GM23338 (cell line): ENCODE measurements at regions not wholly inside any gene's neighbourhood (a gene's known extent, or its start where the extent isn't known, plus 50 kb on each side); places are given as distances from the start of the nearest gene placed in this dataset.
"Not testable (repeated sequence)": the region's sequence is repeated elsewhere in the genome, so short reads cannot be mapped to it uniquely, and the experiment has no call there.

ENCODE experiments used
- ATAC-seq: fragments of 200-7000 bp; cut with Tn5 transposase; 3 replicates; pipeline ENCODE4 v1.9.1; 2020
- DNase-seq: peaks from one replicate; pipeline ENCODE4 v3.0.0-alpha.2; 2015; ENCODE audit warnings: low spot score
- H2AFZ ChIP-seq: fragments of 200-600 bp; sonication (generic); 2 replicates; pipeline ENCODE4 v1.8.0; 2016; ENCODE audit warnings: antibody characterized with exemption, mild to moderate bottlenecking, moderate library complexity
- H3F3A ChIP-seq: fragments of 200-600 bp; sonication (generic); replicated peaks from 2 replicates; pipeline ENCODE4 v1.8.0; 2017; ENCODE audit warnings: antibody characterized with exemption, mixed run types, low read depth
- H3K27ac ChIP-seq: fragments of 200-600 bp; sonication (generic); 2 replicates; pipeline ENCODE4 v1.6.1; 2016; ENCODE audit warnings: low read depth
- H3K27me3 ChIP-seq: fragments of 200-600 bp; sonication (generic); 2 replicates; pipeline ENCODE4 v1.8.0; 2016; ENCODE audit warnings: mild to moderate bottlenecking, mixed run types, moderate library complexity; ENCODE audit not compliant: insufficient read depth
- H3K36me3 ChIP-seq: fragments of 200-600 bp; sonication (generic); 2 replicates; pipeline ENCODE4 v1.8.0; 2016; ENCODE audit warnings: mild to moderate bottlenecking; ENCODE audit not compliant: insufficient read depth
- H3K4me1 ChIP-seq: fragments of 200-600 bp; sonication (generic); 2 replicates; pipeline ENCODE4 v1.8.0; 2016; ENCODE audit warnings: mild to moderate bottlenecking, moderate library complexity; ENCODE audit not compliant: insufficient read depth
- H3K4me2 ChIP-seq: fragments of 200-600 bp; sonication (generic); 2 replicates; pipeline ENCODE4 v1.7.1; 2017; ENCODE audit warnings: mixed run types
- H3K4me3 ChIP-seq: fragments of 200-600 bp; sonication (generic); 2 replicates; pipeline ENCODE4 v1.6.1; 2016; ENCODE audit warnings: mixed run types
- H3K79me2 ChIP-seq: fragments of 200-600 bp; sonication (generic); replicated peaks from 2 replicates; pipeline ENCODE4 v1.8.0; 2017; ENCODE audit warnings: mild to moderate bottlenecking; ENCODE audit not compliant: insufficient read depth
- H3K9me2 ChIP-seq: fragments of 200-600 bp; sonication (generic); 2 replicates; pipeline ENCODE4 v1.8.0; 2017; ENCODE audit not compliant: insufficient read depth
- H4K20me1 ChIP-seq: fragments of 200-600 bp; sonication (generic); replicated peaks from 2 replicates; pipeline ENCODE4 v1.8.0; 2017; ENCODE audit warnings: mild to moderate bottlenecking; ENCODE audit not compliant: insufficient read depth
- H3K27ac Mint-ChIP-seq: 2 replicates; pipeline ENCODE4 v1.8.0; 2020; ENCODE audit warnings: inconsistent platforms, mild to moderate bottlenecking, moderate library complexity, mixed read lengths
- H3K27me3 Mint-ChIP-seq: 3 replicates; pipeline ENCODE4 v1.8.0; 2022; ENCODE audit warnings: low read depth, mild to moderate bottlenecking, moderate library complexity, mixed read lengths, inconsistent platforms; ENCODE audit not compliant: insufficient read depth, poor library complexity
- H3K36me3 Mint-ChIP-seq: 3 replicates; pipeline ENCODE4 v1.8.0; 2021; ENCODE audit warnings: low read depth, mild to moderate bottlenecking, inconsistent platforms, moderate library complexity, mixed read lengths
- H3K4me1 Mint-ChIP-seq: 3 replicates; pipeline ENCODE4 v1.8.0; 2020; ENCODE audit warnings: mild to moderate bottlenecking, inconsistent platforms, mixed read lengths
- H3K4me3 Mint-ChIP-seq: 3 replicates; pipeline ENCODE4 v1.8.0; 2021; ENCODE audit warnings: moderate library complexity, mild to moderate bottlenecking, inconsistent platforms, mixed read lengths
- H3K9me3 Mint-ChIP-seq: 3 replicates; pipeline ENCODE4 v1.8.0; 2020; ENCODE audit warnings: moderate library complexity, mild to moderate bottlenecking, inconsistent platforms, mixed read lengths
- CREB1 ChIP-seq: fragments of 250-450 bp; sonication (Bioruptor Pico); IDR thresholded peaks from 2 replicates; pipeline ENCODE4 v1.5.0; 2020; ENCODE audit warnings: low read depth, mild to moderate bottlenecking, moderate library complexity
- CTCF ChIP-seq, 2 experiments: fragments of 200-600 bp in 1 of 2; sonication (generic) in 1 of 2; conservative IDR thresholded peaks; 2 replicates each; pipeline versions ENCODE4 v1.5.1 to v1.6.1; 2016 to 2017; ENCODE audit warnings: antibody characterized with exemption in 2 of 2, low read depth in 2 of 2, mild to moderate bottlenecking in 2 of 2, moderate library complexity in 1 of 2
- ETS1 ChIP-seq: IDR thresholded peaks from 2 replicates; pipeline ENCODE4 v1.6.1; 2016; ENCODE audit warnings: antibody characterized with exemption
- EZH2 ChIP-seq: fragments of 200-600 bp; sonication (generic); IDR thresholded peaks from one replicate; pipeline ENCODE4 v1.8.0; 2017; ENCODE audit warnings: antibody characterized with exemption, mild to moderate bottlenecking, low read depth; ENCODE audit not compliant: unreplicated experiment
- JUNB ChIP-seq: IDR thresholded peaks from one replicate; pipeline ENCODE4 v1.6.1; 2016; ENCODE audit warnings: antibody characterized with exemption; ENCODE audit not compliant: unreplicated experiment
- REST ChIP-seq: IDR thresholded peaks from one replicate; pipeline ENCODE4 v1.6.1; 2018; ENCODE audit warnings: antibody characterized with exemption; ENCODE audit not compliant: unreplicated experiment
- ZNF331 ChIP-seq: fragments of 250-450 bp; sonication (Bioruptor Pico); IDR thresholded peaks from 2 replicates; pipeline ENCODE4 v1.5.0; 2020; ENCODE audit warnings: low read depth, mild to moderate bottlenecking, moderate library complexity

- no peak for TF ChIP-seq REST
- TF ChIP-seq CREB1 = no peak
- TF ChIP-seq EZH2 = no peak
- no peak for TF ChIP-seq ZNF331 (CRISPR knock-in tag)
- TF ChIP-seq CTCF (conservative IDR thresholded peaks at IDR 0.05; ENCODE audit: low read depth in 2 of 2) = no peak
- TF ChIP-seq JUNB = no peak
These were observed 64.4 kb upstream of the CFAP126 start (continued) for GRCh38 chr1:161432091-161432490.

GRCh38 chr1:161427733-161428516 lies 60.2 kb upstream of the CFAP126 start:
- Histone ChIP-seq H4K20me1 (no peaks in the 10 kb centered on the region), H3K27ac (peak overlapping the region; percentile 52; the same call in 1 of the 2 replicates), H3K4me3 (peak overlapping the region; percentile 63), H3K9me2 (no peaks in the 10 kb centered on the region), H3F3A (no peaks in the 10 kb centered on the region), H3K79me2 (no peaks in the 10 kb centered on the region), H2AFZ (peak overlapping the region; percentile 67; the same call in 1 of the 2 replicates), H3K27me3 (peaks cover 18% of the 10 kb centered on the region), H3K36me3 (no peaks in the 10 kb centered on the region), H3K4me1 (no peaks in the 10 kb centered on the region; the same call in 1 of the 2 replicates), H3K4me2 (peak overlapping the region; percentile 80)
- peak overlapping the region; percentile 92 for H3K4me3 Mint-ChIP-seq
- DNase-seq = peak; percentile 73
- TF ChIP-seq ETS1 (0 out of 2 replicates have a peak, but pooled peaks have one; percentile 41), CREB1 (peak; percentile 51), EZH2 (no peak)
- peaks cover 4% of the 10 kb centered on the region; the same call in 2 of the 3 replicates for H3K9me3 Mint-ChIP-seq
- peaks cover 3% of the 10 kb centered on the region; the same call in 2 of the 3 replicates for H3K4me1 Mint-ChIP-seq
- H3K27me3 Mint-ChIP-seq = peaks cover 16% of the 10 kb centered on the region
- peak overlapping the region; percentile 93 for H3K27ac Mint-ChIP-seq
- H3K36me3 Mint-ChIP-seq = no peaks in the 10 kb centered on the region
- peak; percentile 88 for ATAC-seq

- not testable (repeated sequence) for H3K4me1 ChIP-seq, H3K27me3 ChIP-seq, H3F3A ChIP-seq, H4K20me1 ChIP-seq, ATAC-seq, H3K9me3 Mint-ChIP-seq, H3K9me2 ChIP-seq, H3K79me2 ChIP-seq, H3K27ac Mint-ChIP-seq, DNase-seq, H3K4me2 ChIP-seq, H3K27ac ChIP-seq, H3K4me1 Mint-ChIP-seq, H3K36me3 Mint-ChIP-seq, H2AFZ ChIP-seq, H3K36me3 ChIP-seq
- H3K4me3 Mint-ChIP-seq = peak overlapping the region; percentile 26; the same call in 2 of the 3 replicates
- H3K27me3 Mint-ChIP-seq = peaks cover 26% of the 10 kb centered on the region
- 0 out of 2 replicates have a peak overlapping the region, but pooled peaks have one; percentile 28 for H3K4me3 ChIP-seq
These were observed 55.2 kb upstream of the CFAP126 start for GRCh38 chr1:161422914-161423313.
